Lower leg skin (tissue), 3 donors: ENCODE measurements at regions not wholly inside any gene's neighbourhood (a gene's known extent, or its start where the extent isn't known, plus 50 kb on each side); places are given as distances from the start of the nearest gene placed in this dataset.

ENCODE experiments used
- POLR2A ChIP-seq, 2 donors: fragments of 450-650 bp; IDR thresholded peaks; one replicate each; pipeline ENCODE4 v1.6.1; 2016 to 2017; ENCODE audit warnings: antibody characterized with exemption in 2 of 2, mild to moderate bottlenecking in 1 of 2, moderate library complexity in 1 of 2
- TF ChIP-seq, protein P1 (sequence below), 3 donors: fragments of 450-650 bp; IDR thresholded peaks; one replicate each; pipeline ENCODE4 v1.5.1; 2016; ENCODE audit warnings: antibody characterized with exemption in 3 of 3, mild to moderate bottlenecking in 3 of 3, moderate library complexity in 2 of 3

GRCh38 chr12:126999352-126999751, 1267.6 kb upstream of the TMEM132C start:
- TF ChIP-seq, protein P1, sequence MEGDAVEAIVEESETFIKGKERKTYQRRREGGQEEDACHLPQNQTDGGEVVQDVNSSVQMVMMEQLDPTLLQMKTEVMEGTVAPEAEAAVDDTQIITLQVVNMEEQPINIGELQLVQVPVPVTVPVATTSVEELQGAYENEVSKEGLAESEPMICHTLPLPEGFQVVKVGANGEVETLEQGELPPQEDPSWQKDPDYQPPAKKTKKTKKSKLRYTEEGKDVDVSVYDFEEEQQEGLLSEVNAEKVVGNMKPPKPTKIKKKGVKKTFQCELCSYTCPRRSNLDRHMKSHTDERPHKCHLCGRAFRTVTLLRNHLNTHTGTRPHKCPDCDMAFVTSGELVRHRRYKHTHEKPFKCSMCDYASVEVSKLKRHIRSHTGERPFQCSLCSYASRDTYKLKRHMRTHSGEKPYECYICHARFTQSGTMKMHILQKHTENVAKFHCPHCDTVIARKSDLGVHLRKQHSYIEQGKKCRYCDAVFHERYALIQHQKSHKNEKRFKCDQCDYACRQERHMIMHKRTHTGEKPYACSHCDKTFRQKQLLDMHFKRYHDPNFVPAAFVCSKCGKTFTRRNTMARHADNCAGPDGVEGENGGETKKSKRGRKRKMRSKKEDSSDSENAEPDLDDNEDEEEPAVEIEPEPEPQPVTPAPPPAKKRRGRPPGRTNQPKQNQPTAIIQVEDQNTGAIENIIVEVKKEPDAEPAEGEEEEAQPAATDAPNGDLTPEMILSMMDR (IDR thresholded peaks at IDR 0.05), result no peak
- TF ChIP-seq POLR2A (IDR thresholded peaks at IDR 0.05), result no peak
